ENCODE measurements at regions not wholly inside any gene's neighbourhood (a gene's known extent, or its start where the extent isn't known, plus 50 kb on each side); places are given as distances from the start of the nearest gene placed in this dataset.

DNA sequence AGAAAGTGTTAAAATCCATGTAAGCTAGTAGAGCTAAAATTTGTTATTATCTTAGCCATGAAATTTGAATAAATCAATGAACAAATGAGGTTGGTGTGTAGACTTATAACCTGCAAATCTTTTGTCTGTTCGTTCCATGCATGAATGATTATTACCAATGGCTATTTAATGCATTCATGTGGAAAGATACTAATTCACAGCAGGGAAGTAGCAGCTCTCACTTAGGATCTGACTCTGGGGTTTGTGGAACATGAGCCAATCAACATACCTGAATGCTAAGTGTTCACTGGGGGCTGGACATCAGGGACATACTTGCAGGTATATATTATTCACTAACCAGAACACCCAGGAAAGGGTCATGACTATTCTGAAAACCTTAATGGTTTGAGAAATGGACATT, 444.1 kb downstream of the STIM2 start:
- DNase-seq (no peak), ATAC-seq (ENCODE audit: poor library complexity) (no peak)
- intact Hi-C loops (cut with DNase I) = no loop called here

DNA sequence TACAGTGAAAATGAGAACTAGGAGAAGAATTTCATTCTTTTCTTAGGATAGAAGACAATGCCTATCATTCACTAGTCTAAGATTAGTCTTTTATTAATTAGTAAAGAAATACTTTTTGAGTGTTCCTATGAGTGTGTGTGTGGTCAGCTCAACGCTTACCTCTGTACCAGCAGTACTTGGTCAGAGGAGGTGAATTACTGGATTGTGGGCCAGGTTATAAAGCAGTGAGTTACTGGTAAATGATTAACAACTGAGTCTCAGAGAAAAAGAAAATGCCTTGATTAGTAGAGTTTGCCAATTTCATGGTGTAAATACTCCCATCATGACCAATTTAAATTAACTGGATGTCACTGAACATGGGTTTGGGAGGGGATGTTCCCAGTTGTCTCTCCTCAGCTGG, 444.6 kb downstream of the STIM2 start:
- intact Hi-C loops (cut with DNase I) = no loop called here
- no peak for DNase-seq
- ATAC-seq (ENCODE audit: poor library complexity) = no peak

DNA sequence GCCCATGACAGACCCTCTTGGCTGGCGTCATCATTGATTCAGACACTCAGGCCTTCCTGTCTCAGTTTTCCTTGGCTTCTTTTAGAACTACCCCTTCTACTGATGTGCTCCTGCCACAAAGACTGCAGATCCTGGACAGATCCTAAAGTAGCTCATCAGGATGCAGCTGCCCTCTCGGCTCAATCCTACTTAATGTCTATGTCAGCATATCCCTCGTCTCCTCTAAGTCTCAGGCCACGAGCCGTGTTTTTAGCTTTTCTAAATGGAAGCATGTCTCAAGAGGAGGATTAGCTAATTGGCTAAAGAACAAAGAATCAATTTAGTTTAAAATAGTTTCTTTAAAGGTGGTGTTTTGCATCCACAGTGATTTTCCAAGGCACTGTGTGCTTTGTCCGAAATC, 447.7 kb downstream of the STIM2 start:
- intact Hi-C loops (cut with DNase I) = no loop called here
- no peak for ATAC-seq (ENCODE audit: poor library complexity)

DNA sequence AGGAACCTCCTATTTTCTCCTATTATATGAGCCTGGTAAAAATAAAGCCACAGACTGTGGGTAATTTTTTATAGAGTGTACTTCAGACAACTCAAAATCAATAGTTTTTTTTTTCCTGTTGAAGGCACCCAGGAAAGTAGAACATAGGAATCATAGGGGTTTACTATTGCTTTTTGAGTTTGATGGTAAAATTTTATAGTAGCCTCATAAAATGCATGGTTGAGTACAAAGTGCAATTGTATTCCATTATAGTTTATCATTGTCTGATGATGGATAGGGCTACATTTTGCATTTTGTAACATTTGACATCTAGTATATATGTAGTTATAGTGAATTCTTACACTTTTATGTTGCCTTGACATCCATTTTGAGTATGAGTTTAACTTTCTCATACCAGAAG, 455.0 kb downstream of the STIM2 start:
- intact Hi-C loops (cut with DNase I) = no loop called here
- DNase-seq (no peak), ATAC-seq (ENCODE audit: poor library complexity) (no peak)

More for the DNA sequence above, 447.7 kb downstream of the STIM2 start:
- no peak for DNase-seq

DNA sequence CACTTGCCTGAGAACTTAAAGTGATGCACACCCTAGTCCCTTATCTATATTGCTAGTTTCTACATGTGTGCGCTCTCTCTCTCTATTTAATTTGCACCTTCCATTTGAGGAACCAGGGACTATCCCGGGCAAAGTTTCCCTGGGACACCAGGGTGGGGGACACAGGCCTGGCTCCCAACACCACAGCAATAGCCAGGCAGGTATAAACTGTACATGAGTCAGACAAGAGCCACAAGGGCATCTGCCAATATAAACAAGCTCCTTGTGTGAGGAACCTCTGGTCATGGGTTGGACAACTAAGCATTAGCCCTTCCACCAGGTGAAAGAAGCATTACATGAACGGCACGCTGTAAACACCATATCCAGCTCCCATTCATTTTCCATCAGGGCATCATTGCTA, 455.5 kb downstream of the STIM2 start:
- DNase-seq (no peak), ATAC-seq (ENCODE audit: poor library complexity) (no peak)
- intact Hi-C loops (cut with DNase I) = no loop called here

DNA sequence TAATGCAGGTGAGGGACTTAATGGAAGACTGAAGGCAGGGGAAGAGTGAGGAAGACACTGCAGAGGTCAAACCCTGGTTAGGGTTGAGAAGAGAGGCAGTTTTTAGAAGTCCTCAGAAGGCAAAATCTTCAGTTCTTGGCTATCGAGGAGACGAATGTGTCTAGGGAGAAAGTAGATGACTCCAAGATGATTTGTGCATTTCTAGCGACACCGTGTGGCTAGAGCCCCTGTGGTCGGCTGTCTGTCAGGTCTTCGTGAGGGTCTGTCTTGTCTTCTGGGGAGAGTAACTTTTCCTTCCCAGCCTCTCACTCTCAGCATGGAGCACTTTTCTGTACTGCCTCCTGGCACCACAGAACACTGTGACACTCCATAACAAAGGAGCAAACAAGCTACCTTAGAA, 458.1 kb downstream of the STIM2 start:
- intact Hi-C loops (cut with DNase I) = no loop called here
- ATAC-seq (ENCODE audit: poor library complexity) (no peak), DNase-seq (no peak)

DNA sequence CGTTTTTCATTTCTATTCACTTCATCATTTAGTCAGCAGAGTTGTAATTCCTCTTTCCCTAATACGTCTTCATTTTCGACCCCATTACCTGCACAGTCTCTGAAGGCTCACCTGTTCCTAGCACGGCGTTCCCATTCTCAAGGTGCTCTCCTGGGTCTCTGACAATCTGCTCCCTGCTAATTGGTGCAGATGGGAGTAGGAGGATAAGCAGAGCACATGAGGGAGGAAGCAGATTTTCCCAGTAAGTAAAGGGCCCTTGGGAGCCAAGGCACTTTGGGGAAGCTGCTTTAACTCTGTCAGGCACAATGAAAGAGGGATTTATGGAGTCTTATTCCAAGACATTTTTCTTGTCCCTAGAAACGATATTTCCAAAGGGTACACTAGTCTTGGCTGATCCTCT, 466.4 kb downstream of the STIM2 start:
- intact Hi-C loops (cut with DNase I) = no loop called here
- DNase-seq = no peak
- ATAC-seq (ENCODE audit: poor library complexity) = no peak

DNA sequence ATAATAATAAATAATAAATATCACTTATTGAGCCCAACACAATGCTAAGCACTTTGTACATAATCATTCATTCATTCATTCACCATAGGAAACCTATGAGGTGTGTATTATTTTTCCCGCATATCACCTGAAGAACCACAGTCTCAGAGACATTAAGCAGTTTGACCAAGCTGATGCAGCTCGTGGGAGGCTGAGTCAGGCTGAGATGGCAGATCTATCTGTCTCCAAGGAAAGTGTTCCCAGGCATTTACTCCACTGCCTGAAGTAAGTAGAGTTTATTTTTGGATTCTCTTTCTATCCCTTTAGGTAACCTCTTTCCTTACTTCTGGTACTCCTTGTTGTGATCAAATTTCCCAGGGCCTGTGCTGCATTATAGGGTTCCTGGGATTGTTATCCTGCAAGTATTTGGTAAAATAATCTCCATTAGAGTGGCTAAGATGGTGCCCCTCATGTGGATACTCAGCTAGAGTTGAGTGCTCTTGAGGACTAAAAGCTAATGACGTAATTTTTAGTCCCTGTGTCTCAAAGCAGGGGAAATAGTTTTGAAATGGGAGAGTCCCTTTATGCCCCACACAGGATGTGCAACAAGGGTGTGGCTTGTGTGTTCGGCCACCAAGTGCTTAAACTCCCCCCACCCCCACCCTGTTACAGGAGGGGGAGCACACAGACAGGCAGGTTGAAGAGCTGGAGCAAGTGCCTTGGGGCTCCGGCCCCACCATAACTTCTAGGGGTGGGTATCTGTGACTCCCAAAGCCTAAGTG, 467.0 kb downstream of the STIM2 start:
- intact Hi-C loops (cut with DNase I) = no loop called here
- no peak for DNase-seq
- ATAC-seq (ENCODE audit: poor library complexity) = no peak

DNA sequence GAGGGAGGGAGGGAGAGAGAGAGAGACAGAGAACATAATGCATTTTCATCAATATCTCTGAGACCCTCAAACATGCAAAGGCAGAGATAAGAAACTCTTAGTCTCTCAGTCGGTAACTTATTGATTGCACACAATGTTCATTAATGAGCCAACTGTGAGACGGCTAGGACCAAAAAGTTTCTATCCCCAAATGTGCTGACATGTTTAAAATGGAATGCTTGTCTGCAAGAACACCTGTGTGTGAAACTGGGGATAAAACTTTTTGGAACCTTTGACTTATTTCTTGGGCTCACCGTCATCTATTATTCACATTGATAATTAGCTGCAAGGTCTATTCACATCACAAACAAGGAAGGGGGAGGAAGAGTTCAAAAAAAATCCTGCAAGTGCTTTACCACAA, 477.9 kb downstream of the STIM2 start:
- ATAC-seq (ENCODE audit: poor library complexity) (no peak), DNase-seq (no peak)
- intact Hi-C loops (cut with DNase I) = no loop called here

DNA sequence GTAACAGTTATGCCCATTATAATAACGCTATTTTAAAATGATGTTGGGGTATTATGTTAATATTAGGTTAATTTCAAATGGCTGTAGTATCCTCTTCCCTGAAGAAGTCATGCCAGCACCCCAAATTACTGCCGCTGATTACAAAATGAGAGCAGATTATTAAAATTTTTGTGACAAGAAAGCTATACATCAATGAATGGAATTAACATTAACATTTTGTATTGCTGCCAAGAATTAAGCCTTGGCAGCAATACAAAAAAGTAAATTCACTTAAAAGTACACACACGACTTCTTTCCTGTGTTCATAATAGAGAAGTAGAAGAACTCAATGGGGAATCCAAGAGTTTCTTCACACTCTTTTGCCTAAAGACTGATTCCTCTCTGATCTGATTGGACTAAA, 482.8 kb downstream of the STIM2 start:
- ATAC-seq (ENCODE audit: poor library complexity) (no peak), DNase-seq (no peak)
- intact Hi-C loops (cut with DNase I) = no loop called here

DNA sequence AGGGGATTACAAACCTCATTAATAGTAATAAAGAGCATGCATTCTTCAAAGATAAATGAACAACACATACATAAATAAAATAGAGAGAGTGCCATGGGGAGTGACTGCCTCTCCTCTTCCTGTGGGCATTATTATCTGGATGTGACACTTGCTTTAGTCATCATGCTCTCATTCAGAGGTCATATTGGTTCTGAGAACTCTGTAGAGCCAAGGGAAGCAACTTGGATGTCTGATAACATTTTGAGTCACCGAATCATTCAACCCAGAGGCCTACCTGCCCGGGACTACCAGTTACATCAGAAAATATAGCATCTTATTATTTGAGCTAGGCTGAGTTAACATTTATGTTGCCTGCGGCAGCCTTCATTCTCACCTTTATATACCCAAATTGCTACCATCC, 489.5 kb downstream of the STIM2 start:
- intact Hi-C loops (cut with DNase I) = no loop called here
- no peak for DNase-seq

DNA sequence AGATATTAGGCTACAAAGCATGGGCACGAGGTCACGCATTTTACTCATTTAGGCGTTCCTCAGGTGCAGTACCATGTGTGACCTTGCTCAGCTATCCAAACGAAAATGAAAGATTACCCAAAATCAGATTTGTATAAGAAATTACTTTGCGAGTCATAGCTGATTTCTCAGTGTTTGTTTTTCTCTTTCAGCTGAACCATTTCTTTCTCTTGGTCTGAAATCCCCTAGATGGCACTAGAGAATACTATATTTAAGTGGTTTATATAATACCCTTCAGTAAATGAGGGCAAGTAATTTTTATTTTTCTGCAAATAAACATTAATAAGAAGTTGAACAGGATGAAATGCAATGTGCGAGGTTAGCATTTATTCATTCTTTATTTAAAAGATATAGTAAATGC, 496.6 kb downstream of the STIM2 start:
- ATAC-seq (ENCODE audit: poor library complexity) = no peak
- intact Hi-C loops (cut with DNase I) = no loop called here
- no peak for DNase-seq

More for the DNA sequence above, 489.5 kb downstream of the STIM2 start:
- ATAC-seq (ENCODE audit: poor library complexity) = no peak

DNA sequence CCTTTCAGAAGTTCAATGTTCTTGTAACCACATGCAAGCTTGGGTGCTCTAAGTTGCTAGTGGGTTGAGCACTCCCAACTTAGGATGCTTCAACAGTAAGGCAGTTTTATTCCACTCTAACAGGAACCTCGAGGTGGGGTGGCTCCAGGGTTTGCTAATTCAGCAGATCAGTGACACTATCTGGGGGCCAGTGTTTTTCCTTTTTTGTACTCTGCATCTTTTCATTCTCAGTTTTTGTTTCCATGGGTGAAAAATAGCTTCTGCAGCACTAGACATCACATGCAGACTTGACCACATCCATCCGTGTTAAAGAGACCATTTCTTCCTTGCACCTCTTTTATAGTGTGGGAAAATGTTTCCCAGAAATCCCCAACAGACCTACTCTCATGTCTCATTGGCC, 497.6 kb downstream of the STIM2 start:
- intact Hi-C loops (cut with DNase I) = no loop called here
- ATAC-seq (ENCODE audit: poor library complexity) (no peak), DNase-seq (no peak)

DNA sequence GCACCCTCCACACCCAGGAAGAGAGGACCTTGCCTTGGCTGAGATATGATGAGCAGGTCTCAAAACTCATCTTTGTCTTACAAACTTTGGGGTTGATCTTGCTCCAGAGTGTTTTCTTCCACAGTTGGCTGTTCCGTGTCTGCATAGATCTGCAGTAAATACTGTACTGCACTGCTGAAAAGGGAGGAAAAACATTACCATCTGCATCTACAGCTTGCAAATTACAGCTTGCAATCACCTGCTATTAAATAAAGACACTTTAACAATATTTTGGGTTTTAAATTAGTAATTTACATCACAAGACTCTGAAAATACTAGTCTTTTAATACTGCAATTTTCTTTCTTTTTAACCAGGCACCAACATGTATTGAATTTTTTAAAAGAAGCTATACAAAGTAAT, 499.5 kb downstream of the STIM2 start:
- intact Hi-C loops (cut with DNase I) = no loop called here
- ATAC-seq (ENCODE audit: poor library complexity) = no peak
- no peak for DNase-seq

DNA sequence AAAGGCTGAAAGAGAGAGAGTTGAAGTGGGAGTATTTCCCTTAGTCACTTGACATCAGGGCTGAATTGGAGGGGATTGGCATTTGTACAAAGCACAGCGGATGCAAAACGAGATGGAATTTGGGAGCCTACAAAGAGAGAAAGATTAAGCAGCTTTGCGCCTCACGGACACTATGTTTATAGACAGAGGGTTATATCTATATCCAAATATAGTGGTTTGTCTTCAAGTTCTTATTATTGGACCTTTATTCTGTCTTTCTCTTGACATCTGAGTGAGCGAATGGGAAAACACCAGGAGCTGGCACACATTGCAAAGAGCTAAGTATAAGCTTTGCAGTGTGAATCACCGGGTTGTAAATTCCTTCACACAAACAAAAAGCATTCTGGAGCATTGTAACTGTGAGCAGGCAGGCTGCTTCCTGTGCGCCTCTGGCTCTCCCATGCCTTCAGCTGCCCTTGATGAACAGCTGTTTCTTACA, 500.2 kb downstream of the STIM2 start:
- intact Hi-C loops (cut with DNase I) = no loop called here
- ATAC-seq (ENCODE audit: poor library complexity) (no peak), DNase-seq (no peak)

DNA sequence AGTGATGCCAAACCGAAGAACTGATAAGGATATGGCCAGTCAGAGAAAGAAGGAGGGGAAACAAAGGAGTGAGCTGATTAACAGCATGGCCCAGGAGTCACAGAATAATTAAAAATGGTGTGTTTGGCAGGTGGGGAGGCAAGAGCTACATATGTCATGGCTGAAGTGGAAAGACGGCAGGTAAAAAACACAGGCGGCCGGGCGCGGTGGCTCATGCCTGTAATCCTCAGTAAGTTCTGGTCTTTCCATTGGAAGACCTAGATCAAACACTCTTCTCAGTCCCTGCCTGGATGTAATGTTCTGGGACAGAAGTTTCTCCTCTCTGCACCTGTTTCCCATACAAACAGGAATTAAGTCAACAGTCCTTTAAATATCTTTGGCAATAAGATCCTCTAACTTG, 503.9 kb downstream of the STIM2 start:
- no peak for DNase-seq
- intact Hi-C loops (cut with DNase I) = no loop called here
- no peak for ATAC-seq (ENCODE audit: poor library complexity)

DNA sequence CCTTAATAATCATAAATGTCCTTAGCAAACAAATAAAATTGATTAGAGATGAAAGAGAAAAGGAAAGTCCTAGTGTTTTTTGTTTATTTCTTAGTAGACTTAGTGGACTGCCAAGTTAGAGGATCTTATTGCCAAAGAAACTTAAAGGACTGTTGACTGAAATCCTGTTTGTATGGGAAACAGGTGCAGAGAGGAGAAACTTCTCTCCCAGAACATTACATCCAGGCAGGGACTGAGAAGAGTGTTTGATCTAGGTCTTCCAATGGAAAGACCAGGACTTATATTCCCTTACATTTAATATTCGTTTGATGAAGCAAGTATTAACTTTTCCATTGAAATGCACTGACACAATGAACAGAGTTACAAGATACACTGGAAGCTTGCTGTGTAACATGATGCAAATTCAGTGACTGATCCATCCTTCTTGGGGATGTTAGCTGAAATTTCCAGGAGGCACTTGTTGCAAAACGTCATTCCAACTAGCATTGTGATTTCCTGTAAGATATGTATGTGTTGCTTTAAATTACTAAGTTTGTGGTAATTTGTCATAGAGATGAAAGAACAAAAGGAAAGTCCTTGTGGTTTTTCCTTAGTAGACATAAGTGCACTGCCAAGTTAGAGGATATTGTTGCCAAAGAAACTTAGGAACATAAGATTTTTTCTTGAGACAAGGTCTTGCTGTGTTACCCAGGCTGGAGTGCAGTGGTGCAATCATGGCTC, 505.6 kb downstream of the STIM2 start:
- intact Hi-C loops (cut with DNase I) = no loop called here
- ATAC-seq (ENCODE audit: poor library complexity) (no peak), DNase-seq (no peak)

DNA sequence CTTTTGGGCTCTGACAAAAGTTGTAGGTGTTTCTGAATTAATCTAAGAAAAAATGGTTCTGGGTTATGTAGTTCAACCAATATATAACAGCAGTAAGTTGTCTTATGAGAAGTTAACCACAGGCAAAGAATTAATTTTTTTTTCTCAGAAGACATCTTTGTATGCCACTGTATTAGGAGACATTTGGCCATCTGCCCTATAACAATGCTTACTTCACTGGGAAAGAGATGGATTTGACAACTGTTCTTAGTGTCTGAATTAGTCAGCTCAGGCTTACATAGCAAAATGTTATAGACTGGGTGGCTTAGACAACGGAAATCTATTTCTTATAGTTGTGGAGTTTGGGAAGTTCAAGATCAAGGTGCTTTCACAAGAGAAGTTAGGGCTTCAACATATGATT, 508.1 kb downstream of the STIM2 start:
- DNase-seq = no peak
- no peak for ATAC-seq (ENCODE audit: poor library complexity)
- intact Hi-C loops (cut with DNase I) = no loop called here

DNA sequence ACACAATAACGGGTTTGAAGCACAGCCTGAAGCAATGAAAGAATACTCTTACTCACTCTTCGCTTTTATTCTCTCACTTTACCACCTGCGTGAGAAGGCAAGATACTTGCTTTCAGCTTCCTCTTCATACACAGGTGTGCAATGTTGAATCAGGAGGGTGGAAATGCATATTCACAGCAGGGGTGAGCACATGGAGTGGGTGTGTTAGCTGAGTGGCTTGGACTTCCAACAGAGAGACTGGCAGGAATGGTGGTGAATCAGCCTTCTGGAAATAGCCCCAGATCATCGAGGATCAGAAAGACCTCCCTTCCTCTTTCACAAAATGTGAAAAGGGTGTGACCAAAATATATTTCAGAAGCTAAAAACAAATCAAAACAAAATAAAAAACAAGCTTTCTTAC, 521.2 kb downstream of the STIM2 start:
- DNase-seq (no peak), ATAC-seq (ENCODE audit: poor library complexity) (no peak)
- intact Hi-C loops (cut with DNase I) = no loop called here

DNA sequence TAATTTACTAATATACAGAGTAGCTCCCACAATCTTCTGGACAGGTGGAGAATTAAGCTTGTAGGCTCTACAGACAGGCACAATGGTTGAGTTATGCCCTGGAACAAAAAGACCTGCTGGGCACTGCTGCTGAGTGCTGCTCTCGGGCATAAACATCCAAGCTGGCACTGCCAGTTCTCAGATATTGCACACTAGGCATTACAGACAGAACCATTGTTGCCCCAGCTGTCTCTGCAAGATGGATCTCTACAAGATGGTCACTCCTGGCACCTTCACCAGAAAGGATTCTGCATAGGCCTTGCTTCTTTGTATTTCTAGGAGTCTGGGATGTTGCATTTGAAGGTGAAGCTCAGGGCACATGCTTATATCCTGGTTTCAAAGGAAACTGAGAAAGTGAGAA, 527.1 kb downstream of the STIM2 start:
- DNase-seq = no peak
- intact Hi-C loops (cut with DNase I) = no loop called here
- ATAC-seq (ENCODE audit: poor library complexity) = no peak

DNA sequence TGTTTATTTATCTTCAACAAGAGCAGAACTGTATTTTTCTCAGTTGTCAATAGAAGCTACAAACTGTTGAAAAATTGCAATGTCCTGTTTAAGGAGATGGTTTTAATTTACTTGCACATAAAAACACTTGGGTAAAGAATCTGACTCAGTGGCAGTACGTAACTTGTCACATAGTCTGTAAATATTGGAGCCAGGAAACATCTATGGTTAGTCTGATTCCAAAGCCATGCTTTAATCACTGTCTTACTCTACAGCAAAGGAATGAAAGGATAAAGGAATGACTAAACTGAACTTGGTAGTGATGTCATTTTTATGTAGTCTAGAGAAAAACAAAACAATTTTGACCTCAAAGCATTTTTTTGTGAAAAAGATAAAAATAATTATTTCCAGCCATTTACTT, 537.2 kb downstream of the STIM2 start:
- ATAC-seq (ENCODE audit: poor library complexity) = no peak
- DNase-seq = no peak
- intact Hi-C loops (cut with DNase I) = no loop called here

Measured in Right ventricle myocardium superior (tissue), 1 donor.